ENCODE measurements at regions not wholly inside any gene's neighbourhood (a gene's known extent, or its start where the extent isn't known, plus 50 kb on each side); places are given as distances from the start of the nearest gene placed in this dataset.

DNA sequence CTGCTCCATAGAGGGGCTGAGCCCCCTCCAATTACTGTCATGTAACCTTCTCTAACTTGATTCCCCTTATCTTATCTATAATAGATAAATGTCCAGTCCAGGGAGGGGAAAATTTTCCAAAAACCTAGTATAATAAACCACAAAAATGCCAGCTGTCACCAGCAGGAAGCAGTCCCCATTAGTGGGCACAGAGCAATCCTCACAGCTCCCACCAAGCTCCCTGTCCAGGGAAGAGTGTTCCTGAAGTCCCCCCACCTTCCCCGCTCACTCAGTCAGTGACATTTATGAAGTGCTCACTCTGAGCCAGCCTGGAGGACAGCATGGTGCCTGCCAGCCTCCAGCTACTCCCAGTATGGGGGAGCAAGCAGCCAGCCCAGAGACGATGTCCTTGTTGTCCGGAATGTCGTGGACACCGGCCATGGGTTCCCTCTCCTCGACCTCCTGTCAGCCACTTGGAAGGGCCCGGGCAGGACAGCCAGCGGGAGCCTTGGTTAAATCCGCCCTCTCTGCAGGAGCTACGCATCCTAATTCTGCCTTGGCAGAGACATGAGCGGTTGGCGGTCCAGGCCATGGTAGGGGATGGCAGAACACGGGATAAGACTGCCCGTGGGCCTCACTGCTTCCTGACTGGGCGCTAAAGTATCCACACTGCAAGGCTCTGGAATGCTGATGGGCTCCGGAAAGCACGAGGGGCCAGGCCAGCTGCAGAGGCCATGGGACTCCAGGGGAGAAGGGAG lies 102.0 kb upstream of the CDH5 start:
- Histone ChIP-seq H2AFZ (ENCODE audit: low read depth, low read length, poor library complexity, severe bottlenecking) (no peak overlapping the region), H3K4me2 (ENCODE audit: low read length) (no peak overlapping the region), H3K79me2 (ENCODE audit: insufficient read depth, low read length) (no peaks in the 10 kb centered on the region), H3K9ac (ENCODE audit: low read length) (no peak overlapping the region), H3K27me3 (ENCODE audit: insufficient read depth, low read length) (no peaks in the 10 kb centered on the region), H3K4me3 (replicated peaks in 1 of 2; ENCODE audit: low read depth in 1 of 2, low read length in 2 of 2) (no peak overlapping the region), H4K20me1 (ENCODE audit: insufficient read depth) (no peaks in the 10 kb centered on the region), H3K27ac (ENCODE audit: low read depth, low read length) (no peak overlapping the region), H3K36me3 (ENCODE audit: control insufficient read depth in 1 of 2, insufficient read depth in 2 of 2, low read length in 2 of 2) (no peaks in the 10 kb centered on the region), H3K4me1 (ENCODE audit: control insufficient read depth in 1 of 2, insufficient read depth in 2 of 2, low read length in 2 of 2) (no peaks in the 10 kb centered on the region), H3K9me3 (ENCODE audit: control insufficient read depth in 1 of 2, insufficient read depth in 1 of 2, low read depth in 1 of 2, low read length in 2 of 2) (no peaks in the 10 kb centered on the region), H3K9me2 (ENCODE audit: insufficient read depth) (no peaks in the 10 kb centered on the region)
- ChIA-PET RAD21 (ENCODE audit: low non-redundant PET in 1 of 2, low total read pairs in 2 of 2, uncharacterized antibody in 2 of 2, unreplicated experiment in 2 of 2) (no interaction called here), POLR2A (no interaction called here), CTCF (interaction anchor here (0.9 kb wide), 1 partner anchor 50 kb away, joined by 3 read pairs; no protein-coding TSS in a partner anchor)
- no TSS peak for BruUV-seq (replicated peaks)
- intact Hi-C loops (cut with micrococcal nuclease), result no loop called here
- TF ChIP-seq, protein P1, sequence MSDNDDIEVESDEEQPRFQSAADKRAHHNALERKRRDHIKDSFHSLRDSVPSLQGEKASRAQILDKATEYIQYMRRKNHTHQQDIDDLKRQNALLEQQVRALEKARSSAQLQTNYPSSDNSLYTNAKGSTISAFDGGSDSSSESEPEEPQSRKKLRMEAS (IDR thresholded peaks at IDR 0.05), result no peak
- TF ChIP-seq REST (IDR thresholded peaks at IDR 0.05; ENCODE audit: low read depth), result no peak
- TF ChIP-seq SP1 (IDR thresholded peaks at IDR 0.05; ENCODE audit: low read depth), result no peak
- TF ChIP-seq EZH2 (IDR thresholded peaks at IDR 0.05), result no peak
- no peak for TF ChIP-seq RAD21 (IDR thresholded peaks at IDR 0.05; ENCODE audit: low read depth)
- no peak for TF ChIP-seq POLR2AphosphoS5 (IDR thresholded peaks at IDR 0.05; ENCODE audit: low read depth, low read length)
- no peak for TF ChIP-seq TCF7L2 (IDR thresholded peaks at IDR 0.05; ENCODE audit: borderline replicate concordance, extremely low read depth, insufficient read depth, insufficient read length)
- no peak for DNase-seq (ENCODE audit: low read depth, low spot score)
- no peak for ATAC-seq
